Activated gamma-delta T cell (primary cell): ENCODE measurements at regions not wholly inside any gene's neighbourhood (a gene's known extent, or its start where the extent isn't known, plus 50 kb on each side); places are given as distances from the start of the nearest gene placed in this dataset.
"Not testable (repeated sequence)": the region's sequence is repeated elsewhere in the genome, so short reads cannot be mapped to it uniquely, and the experiment has no call there.

Experiments used
- DNase-seq: peaks from one replicate; lab custom pipeline; 2025; lab: John Stamatoyannopoulos, UW

DNA sequence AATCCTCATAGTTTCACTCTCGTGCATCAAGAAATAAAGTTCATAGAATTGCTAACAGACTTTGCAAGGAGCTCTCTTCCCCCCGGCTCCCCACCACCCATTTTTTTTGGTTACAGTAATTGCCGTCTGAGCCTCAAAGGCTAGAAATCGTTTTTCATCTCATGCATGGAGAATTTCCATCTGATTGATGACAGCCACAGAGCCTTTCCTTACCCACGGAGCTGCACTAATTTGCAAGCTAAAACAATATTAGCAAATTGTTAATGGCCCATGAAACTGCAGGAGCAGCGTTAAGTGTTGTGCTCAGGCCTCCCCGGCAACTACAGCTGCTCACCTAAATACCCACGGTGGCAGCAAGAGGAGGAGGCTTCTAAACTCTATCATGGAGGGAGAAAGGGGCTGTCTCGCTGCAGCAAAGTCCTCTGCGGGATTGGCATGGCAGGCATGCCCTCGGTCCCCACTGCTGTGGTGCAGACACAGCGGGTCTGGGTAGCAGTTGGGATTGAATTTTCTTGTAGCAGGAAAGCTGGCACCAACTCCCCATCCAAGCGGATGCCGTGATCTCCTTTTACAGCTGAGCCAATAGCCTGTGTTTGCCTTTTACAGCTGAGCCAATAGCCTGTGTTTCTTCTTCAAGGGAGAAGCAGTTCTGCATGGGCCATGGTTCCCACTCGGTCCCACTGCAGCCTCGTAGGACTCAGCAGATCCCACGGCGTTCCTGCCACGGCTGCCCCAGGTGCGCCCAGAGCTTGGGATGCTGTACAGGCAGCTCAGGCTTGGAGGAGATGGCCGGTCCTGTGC lies 412.3 kb downstream of the BRD1 start:
- DNase-seq, result no peak

DNA sequence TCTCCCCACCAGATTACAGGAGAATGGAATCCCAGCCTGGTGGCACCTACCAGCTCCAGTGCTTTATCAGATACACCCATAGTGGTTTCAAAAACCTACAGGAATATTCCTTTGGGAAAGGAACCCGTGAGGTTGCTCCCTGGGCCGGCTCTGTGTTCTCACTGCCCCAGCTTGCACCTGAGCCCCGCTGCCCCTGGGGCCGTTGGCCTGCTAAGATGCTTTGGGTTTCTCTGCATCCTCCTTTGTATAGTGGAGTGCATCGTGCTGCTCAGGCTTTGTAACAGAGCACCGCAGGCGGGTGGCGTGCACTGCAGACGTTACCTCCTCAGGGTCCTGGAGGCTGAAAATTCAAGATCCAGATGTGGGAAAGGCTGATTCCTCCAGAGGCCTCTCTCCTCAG lies 414.1 kb downstream of the BRD1 start:
- no peak for DNase-seq

DNA sequence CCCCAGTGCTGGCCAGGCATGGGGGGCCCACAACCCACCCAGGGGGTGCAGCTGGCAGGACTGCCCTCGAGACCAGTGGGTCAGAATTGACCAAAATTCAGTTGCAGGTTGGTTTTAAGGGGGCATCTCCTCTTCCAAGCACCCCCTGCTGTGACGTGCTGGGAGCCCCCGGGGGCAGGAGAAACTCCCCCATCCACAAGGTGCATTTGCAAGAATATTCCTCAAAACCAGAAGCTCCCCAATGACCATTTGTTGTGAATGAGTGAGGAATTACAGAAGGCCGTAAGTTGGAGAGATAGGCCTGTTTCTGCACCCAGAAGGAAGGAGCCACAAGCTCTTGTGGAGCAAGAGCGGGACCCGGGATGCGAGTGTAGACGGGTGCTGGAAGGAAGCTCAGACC lies 414.5 kb downstream of the BRD1 start:
- no peak for DNase-seq

DNA sequence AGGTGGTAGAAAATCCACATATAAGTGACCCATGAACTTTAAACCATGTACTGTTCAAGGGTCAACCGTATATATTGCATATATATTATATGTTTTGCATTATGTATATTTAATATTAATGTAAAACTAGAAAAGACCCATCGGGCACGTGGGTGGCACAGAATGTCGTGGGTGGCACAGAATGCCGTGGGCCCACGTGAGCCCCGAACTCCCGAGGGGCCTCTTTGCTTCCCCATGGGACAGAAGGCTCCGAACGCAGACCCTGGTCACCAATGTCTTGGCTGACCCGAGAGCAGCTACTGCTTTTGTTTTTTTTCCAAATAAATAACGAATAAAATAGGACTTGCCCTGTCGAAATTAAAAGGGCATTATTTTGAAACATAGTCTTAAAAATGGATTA lies 415.4 kb downstream of the BRD1 start:
- no peak for DNase-seq

DNA sequence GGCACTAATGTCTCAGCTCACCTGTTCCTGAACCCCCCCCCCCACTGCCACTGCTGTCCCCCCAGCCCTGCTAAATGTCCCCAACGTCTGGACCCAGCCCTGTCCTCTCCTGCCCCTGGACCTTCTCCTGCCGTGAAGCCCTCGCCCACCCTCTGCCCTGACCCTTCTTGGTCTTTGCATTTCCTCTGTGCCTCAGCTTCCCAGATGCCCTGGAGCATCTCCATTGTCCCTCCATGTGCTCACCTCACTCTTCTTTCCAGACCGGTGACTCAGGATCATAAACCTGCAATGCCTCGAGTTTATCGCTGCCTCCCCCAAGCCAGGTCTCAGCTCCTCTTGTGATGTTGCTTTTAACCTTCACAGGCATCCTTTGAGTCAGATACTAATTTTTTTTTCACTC lies 416.4 kb downstream of the BRD1 start:
- no peak for DNase-seq

DNA sequence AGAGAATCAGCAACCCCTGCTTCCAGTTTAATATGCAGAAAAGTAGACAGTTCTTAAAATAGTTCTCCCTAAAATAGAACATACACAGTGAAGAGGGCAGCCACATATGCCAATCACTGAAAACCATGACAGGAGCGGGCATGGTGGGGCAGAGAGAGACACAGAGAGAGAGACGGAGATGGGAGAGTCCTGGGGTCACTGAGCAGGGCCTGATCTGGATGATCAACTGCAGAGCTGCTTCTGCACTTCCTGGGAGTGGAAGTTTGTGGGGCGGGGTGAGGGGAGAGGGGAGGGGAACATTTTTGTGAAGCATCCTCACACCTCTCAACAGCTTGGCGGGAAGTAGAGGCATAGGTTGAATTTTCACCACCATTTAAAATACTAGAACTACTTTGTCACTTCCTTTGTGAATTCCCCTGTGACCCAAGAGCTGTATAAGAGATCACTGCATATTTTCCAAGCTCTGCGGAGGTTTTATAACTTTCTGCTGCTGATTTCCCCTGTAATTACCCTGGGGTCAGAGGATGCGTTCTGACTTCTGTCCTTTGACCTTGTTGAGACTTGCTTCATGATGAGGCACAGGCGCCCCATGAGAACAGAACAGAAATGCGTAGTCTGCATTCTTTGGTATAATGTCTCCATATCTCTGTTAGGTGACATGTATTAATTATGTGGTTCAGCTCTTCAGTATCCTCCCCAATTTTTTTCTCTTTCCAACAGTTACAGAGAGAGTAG lies 419.4 kb downstream of the BRD1 start:
- no peak for DNase-seq

DNA sequence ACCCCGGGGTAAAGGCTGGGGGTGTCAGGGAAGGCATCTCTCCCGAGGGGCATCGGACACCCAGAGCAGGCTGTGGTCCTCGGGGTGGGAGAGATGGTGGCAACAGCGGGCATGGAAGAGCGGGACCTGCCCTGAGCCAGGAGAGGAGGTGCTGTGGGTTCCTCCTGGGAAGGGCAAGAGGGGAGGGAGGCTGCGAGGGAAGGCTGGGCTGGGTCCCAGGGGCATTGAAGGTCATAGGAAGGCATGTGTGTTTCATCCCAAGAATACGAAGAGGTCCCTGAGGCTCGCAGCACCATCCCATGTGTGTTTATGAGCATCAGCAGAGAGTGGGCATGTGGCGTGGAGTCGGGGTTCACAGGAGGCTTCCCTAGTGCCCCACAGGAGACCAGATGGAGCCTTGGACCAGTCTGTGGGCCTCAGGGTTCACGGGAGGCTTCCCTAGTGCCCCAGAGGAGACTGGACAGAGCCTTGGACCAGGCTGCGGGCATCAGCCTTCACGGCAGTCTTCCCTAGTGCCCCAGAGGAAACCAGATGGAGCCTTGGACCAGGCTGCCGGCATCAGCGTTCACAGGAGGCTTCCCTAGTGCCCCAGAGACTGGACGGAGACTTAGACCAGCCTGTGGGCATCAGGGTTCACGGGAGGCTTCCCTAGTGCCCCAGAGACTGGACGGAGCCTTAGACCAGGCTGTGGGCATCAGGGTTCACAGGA lies 420.6 kb downstream of the BRD1 start:
- no peak for DNase-seq

DNA sequence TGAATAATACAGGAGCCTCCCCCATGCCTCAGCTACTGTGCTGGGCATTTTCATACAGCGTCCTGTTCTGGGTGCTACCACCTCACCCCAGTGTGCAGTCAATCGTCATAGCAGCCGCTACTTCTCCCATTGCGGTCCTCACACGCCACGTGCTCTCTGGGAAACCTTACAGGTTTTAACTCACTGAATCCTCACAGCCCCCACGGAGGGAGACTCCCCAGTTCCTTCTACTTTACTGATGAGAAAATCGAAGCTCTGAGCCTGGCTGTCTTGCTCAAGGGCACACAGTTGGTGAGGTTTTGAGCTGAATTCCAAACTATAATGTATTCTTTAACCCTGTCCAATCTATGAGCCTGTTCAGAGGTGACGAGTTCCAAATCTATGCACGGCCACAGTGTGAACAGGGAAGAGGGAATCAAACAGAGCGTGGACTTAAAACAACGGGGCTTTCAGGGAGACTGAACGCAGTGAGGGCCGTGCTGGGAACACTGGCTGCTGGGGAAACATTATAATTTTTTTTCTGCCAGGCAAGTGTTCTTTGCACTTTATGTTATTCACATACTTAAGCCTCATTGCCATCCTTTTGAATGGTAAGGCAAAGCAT lies 421.5 kb downstream of the BRD1 start:
- DNase-seq, result no peak

DNA sequence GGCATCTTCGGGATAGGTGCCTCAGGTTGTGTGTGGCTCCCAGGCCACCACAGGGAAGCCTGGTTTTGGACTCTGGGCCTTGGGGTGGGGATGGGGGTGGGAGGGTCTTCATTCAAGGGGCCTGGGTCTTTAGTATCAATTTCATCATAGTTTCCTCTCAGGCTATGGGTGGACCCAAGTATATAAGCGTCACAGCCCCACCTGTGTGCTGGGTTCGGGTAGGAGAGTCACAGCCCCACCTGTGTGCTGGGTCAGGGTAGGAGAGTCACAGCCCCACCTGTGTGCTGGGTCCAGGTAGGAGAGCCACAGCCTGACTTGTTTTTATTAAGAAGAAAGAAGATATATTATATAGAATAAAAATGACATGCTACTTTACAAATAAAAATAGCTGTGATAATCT lies 422.1 kb downstream of the BRD1 start:
- DNase-seq, result no peak

DNA sequence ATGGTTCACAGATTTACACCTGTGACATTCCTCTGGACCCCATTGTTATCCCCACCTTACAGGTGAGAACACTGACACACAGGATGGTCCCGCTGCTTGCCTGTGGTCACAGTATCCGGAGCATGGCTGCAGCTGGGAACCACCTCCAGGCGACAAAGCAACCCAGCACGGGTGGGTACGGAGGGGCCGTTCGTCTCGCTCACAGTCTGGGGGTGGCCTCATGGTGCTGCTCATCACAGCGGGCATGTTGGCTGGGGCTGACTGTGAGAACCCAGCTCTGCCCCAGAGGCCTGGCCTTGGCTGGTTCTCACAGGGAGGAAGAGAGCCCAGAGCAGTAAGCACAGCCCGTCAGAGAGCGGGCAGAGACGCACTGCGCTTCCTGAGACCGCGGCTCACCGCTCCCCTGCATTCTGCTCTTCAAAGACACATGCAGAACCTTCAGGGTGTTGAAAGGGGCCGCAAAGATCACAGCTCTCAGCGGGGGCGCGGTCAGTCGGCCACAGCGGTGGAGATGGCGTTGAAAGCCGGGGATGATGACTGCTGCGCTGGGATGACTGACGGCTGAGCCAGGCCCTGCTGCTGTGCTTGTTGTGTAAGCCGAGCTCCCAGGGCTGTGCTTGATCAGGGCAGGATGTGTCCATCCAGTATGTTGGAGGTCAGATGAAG lies 423.0 kb downstream of the BRD1 start:
- no peak for DNase-seq

DNA sequence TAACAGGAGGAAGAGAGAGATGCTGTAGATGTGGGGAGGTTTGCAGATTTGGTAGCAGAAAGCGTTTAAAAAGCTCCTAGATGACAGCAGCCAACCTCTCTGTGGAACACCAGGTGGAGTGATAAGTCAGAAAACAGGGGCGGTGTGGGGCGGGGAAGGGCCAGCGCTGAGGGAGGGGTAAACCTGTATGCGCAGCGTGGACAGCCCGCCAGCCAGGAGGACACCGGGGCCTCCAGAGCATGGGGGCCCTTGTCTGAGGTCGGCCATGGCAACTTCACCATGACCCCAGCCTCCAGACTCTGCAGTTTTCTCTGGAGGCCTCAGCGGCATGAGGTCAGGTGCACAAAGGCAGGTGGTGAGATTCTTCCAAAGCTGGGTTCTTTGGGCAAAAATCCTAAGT lies 423.7 kb downstream of the BRD1 start:
- no peak for DNase-seq

DNA sequence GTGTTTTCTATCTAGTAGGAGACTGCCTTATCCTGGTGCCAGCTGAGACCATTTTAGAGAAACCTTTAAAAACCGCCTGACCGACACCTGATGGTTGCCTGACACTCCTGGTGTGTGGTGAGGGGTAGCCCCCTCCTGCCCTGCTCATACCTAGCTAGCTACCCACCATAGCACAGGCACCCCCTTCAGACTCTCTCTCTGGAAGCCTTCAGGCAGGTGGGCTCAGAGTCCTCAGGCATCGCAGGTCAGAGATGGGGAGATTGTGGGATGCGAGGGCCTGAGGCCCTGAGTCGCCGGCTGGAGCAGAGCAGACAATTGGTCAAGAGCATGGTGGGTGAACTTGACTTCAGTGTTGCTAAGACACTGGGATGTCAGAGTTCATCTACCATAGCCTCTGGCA lies 424.6 kb downstream of the BRD1 start:
- no peak for DNase-seq

DNA sequence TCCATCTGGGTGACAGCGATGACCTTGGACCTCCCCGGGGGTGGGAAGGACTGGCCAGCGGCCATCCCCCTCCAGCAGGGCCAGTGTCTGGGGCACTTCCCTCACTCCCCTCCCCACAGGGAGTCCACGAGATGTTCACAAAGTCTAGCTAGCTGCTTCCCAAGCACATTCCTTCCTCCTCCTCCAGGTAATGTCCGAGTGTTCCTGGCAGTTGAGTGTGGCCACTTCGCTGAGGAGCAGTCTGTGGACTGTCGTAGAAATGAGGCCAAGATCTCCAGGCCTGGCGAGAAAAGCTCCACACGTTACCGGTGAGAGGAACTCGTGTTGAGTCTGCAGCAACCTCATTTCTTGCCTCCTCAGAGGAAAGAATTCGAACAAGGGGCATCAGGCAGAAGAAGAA lies 425.5 kb downstream of the BRD1 start:
- no peak for DNase-seq

DNA sequence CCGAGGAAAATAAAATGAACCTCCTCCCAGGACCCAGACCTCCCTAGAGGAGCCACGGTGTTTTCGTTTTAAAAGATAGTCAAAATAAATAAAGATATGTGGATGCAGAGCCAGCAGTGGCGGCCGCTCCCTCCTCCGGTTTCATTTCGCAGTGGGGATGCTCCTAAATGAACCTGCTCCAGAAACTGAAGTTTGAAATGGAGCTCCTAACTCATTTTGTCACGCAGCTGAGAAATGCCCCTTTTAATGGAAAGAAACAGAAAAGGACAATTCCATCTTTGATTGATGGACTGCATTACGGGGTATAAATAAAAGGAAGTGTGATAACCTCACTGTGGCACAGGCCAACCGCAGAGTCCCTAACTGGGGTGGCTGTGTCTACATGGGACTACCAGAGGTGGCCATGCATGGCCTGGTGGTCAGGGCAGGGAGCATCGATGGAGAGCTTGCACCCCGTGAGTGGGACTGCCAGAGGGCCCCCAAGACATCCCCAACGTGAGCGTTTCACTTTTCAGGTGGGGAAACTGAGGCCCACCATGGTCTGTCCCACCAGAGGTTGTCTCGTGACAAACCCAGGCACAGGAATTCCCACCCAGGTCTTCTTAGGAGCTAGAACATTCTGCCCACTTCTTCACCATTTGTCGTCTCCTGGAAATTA lies 426.6 kb downstream of the BRD1 start:
- DNase-seq, result no peak

DNA sequence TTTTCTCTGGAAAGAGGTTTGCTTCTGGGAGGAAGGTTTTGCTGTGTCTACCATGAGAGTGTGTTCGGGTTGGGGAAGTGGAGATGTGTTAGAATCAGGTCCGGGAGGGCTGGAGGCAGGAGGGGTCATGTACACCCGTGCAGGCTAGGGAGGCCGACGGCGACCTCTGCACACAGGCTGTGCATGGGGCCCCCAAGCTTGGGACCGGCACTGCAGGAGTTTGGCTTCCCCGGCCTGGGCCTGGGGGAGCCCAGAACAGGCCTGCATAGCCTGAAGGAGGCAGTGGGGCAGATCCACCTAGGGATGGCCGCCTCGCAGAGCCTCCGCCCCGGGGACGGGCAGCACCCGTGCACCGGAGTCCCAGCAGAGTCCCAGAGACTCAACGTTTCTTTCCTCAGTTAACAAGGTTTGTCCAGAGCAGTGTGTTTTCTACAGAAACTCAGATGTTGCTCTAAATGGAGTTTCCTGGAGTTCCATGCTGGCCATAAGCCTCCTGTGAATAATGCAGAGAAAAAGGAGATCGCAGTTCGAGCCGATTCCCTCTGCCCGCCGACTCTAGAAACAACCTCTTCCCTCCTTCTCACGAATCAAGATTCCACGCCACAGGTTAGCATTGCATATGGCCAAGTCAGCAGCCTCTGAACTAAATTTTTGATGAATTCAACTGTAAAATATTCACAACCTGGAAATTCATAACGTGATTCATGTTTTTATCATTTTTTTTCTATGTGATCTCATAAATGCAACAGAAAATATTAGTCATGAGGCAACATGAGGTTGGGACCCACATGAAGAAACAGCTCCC lies 427.3 kb downstream of the BRD1 start:
- DNase-seq, result no peak

DNA sequence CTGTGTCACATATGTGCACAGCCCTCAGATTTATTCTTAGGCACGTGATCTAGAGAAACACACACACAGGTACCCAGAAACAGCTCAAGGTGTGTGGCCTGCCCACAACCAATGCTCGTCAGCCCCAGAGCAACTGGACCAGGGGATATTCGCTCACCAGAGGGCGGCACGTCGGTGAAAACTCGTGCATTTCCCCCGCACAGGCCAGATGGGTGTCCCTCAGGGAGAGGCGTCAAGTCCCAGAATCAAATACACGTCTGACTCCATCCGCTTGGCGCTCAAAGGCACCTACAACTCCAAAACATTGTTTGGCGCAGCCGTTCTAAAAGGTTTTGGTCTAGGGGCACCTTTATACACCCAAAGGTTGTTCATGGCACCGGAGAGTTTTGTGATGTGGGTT lies 429.0 kb downstream of the BRD1 start:
- DNase-seq, result no peak

DNA sequence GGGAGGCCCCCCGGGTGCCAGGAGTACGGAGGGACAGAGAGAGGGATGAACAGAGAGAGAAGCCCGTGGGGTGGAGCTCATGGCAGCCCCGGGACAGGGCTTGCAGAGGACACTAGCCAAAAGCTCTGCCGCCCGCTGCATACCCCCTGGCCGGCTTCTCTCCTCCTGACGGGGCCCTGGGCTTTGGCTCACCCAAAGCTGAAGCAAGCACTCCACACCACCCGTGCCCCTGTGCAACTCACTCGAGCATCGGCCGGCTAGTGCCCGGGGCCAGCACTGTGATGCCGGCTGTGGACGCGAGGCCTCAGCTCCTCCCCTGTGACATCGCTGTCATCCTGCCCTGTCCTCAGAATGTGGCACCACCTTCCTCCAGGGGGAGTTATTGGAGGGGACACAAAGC lies 429.6 kb downstream of the BRD1 start:
- DNase-seq, result no peak

DNA sequence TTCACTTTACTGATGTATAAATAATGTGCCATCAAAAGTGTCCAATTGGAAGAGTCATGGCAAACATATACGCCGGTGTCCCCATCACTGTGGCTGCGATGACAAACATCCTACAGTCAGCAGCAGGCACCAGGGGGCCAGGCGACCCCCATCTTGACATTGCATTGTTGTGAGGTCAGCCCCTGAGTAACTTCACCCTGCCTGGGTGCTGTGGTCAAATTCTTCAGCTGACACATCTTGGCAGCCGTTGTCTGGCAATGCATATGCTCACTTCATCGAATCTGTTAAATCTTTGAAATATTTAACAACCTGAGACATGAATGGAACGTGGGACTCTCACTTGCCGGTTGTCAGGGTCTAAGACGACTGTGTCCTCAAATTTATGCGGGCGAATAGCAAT lies 430.9 kb downstream of the BRD1 start:
- no peak for DNase-seq

DNA sequence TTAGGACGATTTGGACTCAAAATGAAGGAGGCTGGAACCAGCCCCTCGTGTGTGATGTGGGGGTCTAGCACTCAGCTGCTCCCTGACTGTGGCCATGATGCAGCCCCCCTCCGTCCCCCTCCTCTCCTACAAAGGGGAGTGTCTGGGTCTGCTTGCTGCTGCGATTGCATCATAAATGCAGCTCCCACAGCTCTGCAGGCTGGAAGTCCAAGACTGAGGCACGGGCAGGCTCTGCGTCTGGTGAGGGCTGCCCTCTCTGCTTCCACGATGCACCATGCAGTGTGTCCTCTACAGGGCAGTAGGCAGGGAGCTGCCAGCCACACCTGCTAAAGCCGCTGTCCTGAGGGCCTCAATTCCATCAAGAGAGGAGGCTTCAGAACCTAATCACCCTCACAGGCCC lies 432.1 kb downstream of the BRD1 start:
- no peak for DNase-seq

DNA sequence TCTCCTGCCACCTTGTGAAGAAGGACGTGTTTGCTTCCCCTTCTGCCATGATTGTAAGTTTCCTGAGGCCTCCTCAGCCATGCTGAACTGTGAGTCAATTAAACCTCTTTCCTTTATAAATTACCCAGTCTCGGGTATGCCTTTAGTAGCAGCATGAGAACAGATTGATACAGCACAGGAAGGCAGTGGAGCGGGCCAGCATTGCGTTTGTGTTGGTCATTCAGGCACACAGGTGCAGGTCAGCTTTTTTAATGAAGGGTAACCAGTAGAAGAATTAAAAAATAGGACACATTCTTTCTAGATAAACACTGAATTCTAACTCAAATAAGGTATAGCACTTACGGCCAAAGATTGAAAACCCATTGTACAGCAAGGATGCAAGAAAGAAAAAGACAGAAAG lies 432.6 kb downstream of the BRD1 start:
- DNase-seq, result not testable (repeated sequence)
